ENCODE measurements at regions not wholly inside any gene's neighbourhood (a gene's known extent, or its start where the extent isn't known, plus 50 kb on each side); places are given as distances from the start of the nearest gene placed in this dataset.
"Not testable (repeated sequence)": the region's sequence is repeated elsewhere in the genome, so short reads cannot be mapped to it uniquely, and the experiment has no call there.

GRCh38 chr7:136122026-136122425 is 144.9 kb upstream of the MTPN start:
- peaks cover 0 to 4% (median 0%) of the 10 kb centered on the region in 7 donors for H3K27me3 ChIP-seq
- no peaks in the 10 kb centered on the region for H3K36me3 ChIP-seq
- no peak overlapping the region for H3K4me3 ChIP-seq
- no peaks in the 10 kb centered on the region for H3K4me1 ChIP-seq
- 66 to 90% methylated on average over 1 of the region's 1 CpG for WGBS, 2 donors
- no peaks in the 10 kb centered on the region for H3K9me3 ChIP-seq
- DNase-seq, result no peak
- H3K27ac ChIP-seq, result no peak overlapping the region
- ATAC-seq, result no peak
- intact Hi-C loops (cut with DNase I), result no loop called here
- no peak for TF ChIP-seq CTCF (IDR thresholded peaks at IDR 0.05)

- 88 to 96% methylated on average over 7 of the region's 7 CpGs for WGBS, 2 donors
- TF ChIP-seq CTCF (IDR thresholded peaks at IDR 0.05), result no peak
- H3K27ac ChIP-seq, result no peak overlapping the region
- H3K4me3 ChIP-seq, result no peak overlapping the region
- ATAC-seq, result no peak
- H3K36me3 ChIP-seq, result no peaks in the 10 kb centered on the region
- DNase-seq, result no peak
- no peaks in the 10 kb centered on the region for H3K27me3 ChIP-seq
- intact Hi-C loops (cut with DNase I), result loop anchor here in 1 of 10 donors (10.0 kb wide), 1 partner anchor 977 kb away; no protein-coding TSS in a partner anchor
- H3K4me1 ChIP-seq, result no peaks in the 10 kb centered on the region
- no peaks in the 10 kb centered on the region for H3K9me3 ChIP-seq
Measured at GRCh38 chr7:136117539-136117938, 140.4 kb upstream of the MTPN start.

GRCh38 chr7:136116186-136116585 is 139.0 kb upstream of the MTPN start:
- WGBS, 2 donors, result 81 to 85% methylated on average over 11 of the region's 11 CpGs
- H3K27ac ChIP-seq, result no peak overlapping the region

GRCh38 chr7:136114966-136115762 is 138.0 kb upstream of the MTPN start:
- Histone ChIP-seq H3K36me3 (no peaks in the 10 kb centered on the region), H3K4me1 (no peaks in the 10 kb centered on the region), H3K9me3 (peaks cover 0 to 5% (median 0%) of the 10 kb centered on the region in 11 donors), H3K27me3 (no peaks in the 10 kb centered on the region), H3K4me3 (no peak overlapping the region), H3K27ac (no peak overlapping the region)
- DNase-seq (peak; percentile 17 to 28), ATAC-seq (peak in 7 of 8 donors; percentile 51 to 79 (median 77))
- intact Hi-C loops (cut with DNase I), result loop anchor here in 1 of 10 donors (10.0 kb wide), 1 partner anchor 980 kb away; no protein-coding TSS in a partner anchor
- 48 to 53% methylated on average over 21 of the region's 21 CpGs for WGBS, 2 donors
- TF ChIP-seq CTCF (IDR thresholded peaks at IDR 0.05), result peak; percentile 45 to 77 (median 69)

More at GRCh38 chr7:136116186-136116585, 139.0 kb upstream of the MTPN start:
- ATAC-seq (peak in 2 of 8 donors; percentile 12 to 34), DNase-seq (no peak)
- Histone ChIP-seq H3K9me3 (no peaks in the 10 kb centered on the region), H3K4me1 (no peaks in the 10 kb centered on the region), H3K36me3 (no peaks in the 10 kb centered on the region), H3K27me3 (no peaks in the 10 kb centered on the region), H3K4me3 (no peak overlapping the region)
- intact Hi-C loops (cut with DNase I), result loop anchor here in 1 of 10 donors (10.0 kb wide), 1 partner anchor 979 kb away; no protein-coding TSS in a partner anchor
- TF ChIP-seq CTCF (IDR thresholded peaks at IDR 0.05), result no peak

- H3K27ac ChIP-seq, DNase-seq, ATAC-seq, H3K27me3 ChIP-seq, H3K4me1 ChIP-seq, H3K4me3 ChIP-seq, H3K36me3 ChIP-seq: not testable (repeated sequence)
- peaks cover 0 to 11% (median 0%) of the 10 kb centered on the region in 11 donors for H3K9me3 ChIP-seq
- intact Hi-C loops (cut with DNase I), result loop anchor here in 1 of 10 donors (10.0 kb wide), 1 partner anchor 980 kb away; no protein-coding TSS in a partner anchor
- WGBS, 2 donors, result 64 to 77% methylated on average over 6 of the region's 6 CpGs
Measured at GRCh38 chr7:136114467-136114866, 137.3 kb upstream of the MTPN start.

- H3K27me3 ChIP-seq; intact Hi-C loops (cut with DNase I); ATAC-seq; H3K4me3 ChIP-seq; DNase-seq; H3K4me1 ChIP-seq; H3K27ac ChIP-seq; H3K36me3 ChIP-seq: not testable (repeated sequence)
- H3K9me3 ChIP-seq, result peaks cover 0 to 39% (median 0%) of the 10 kb centered on the region in 11 donors
- WGBS, 2 donors, result 44% methylated on average over 1 of the region's 1 CpG
Measured at GRCh38 chr7:136109037-136109436, 131.9 kb upstream of the MTPN start.
